HG03460 (cell line): ENCODE measurements at regions not wholly inside any gene's neighbourhood (a gene's known extent, or its start where the extent isn't known, plus 50 kb on each side); places are given as distances from the start of the nearest gene placed in this dataset.

Source experiments
- ATAC-seq: cut with Tn5 transposase; IDR thresholded peaks from one replicate; pipeline ENCODE4 v1.9.1; 2021; ENCODE audit not compliant: unreplicated experiment

GRCh38 chr4:135777361-135777760 lies 1575.8 kb upstream of the PABPC4L start:
- no peak for ATAC-seq

- ATAC-seq, result no peak
Measured at GRCh38 chr4:135775909-135776308, 1574.3 kb upstream of the PABPC4L start.

- no peak for ATAC-seq
Measured at GRCh38 chr4:135770505-135770904, 1568.9 kb upstream of the PABPC4L start.

- no peak for ATAC-seq
Measured at GRCh38 chr4:135744928-135745327, 1543.3 kb upstream of the PABPC4L start.

GRCh38 chr4:135741583-135741982 lies 1540.0 kb upstream of the PABPC4L start:
- no peak for ATAC-seq

- ATAC-seq, result no peak
Measured at GRCh38 chr4:135739354-135739753, 1537.8 kb upstream of the PABPC4L start.

- ATAC-seq, result no peak
Measured at GRCh38 chr4:135735512-135735911, 1533.9 kb upstream of the PABPC4L start.

GRCh38 chr4:135732448-135732847 lies 1530.9 kb upstream of the PABPC4L start:
- no peak for ATAC-seq

GRCh38 chr4:135731682-135732081 lies 1530.1 kb upstream of the PABPC4L start:
- ATAC-seq, result no peak

- no peak for ATAC-seq
Measured at GRCh38 chr4:135724421-135724820, 1522.8 kb upstream of the PABPC4L start.

- no peak for ATAC-seq
Measured at GRCh38 chr4:135718019-135718418, 1516.4 kb upstream of the PABPC4L start.

GRCh38 chr4:135705343-135705742 lies 1503.8 kb upstream of the PABPC4L start:
- no peak for ATAC-seq

GRCh38 chr4:135694066-135694465 lies 1492.5 kb upstream of the PABPC4L start:
- no peak for ATAC-seq

- ATAC-seq, result no peak
Measured at GRCh38 chr4:135684001-135684400, 1482.4 kb upstream of the PABPC4L start.

GRCh38 chr4:135672202-135672601 lies 1470.6 kb upstream of the PABPC4L start:
- ATAC-seq, result no peak

- no peak for ATAC-seq
Measured at GRCh38 chr4:135670548-135670947, 1469.0 kb upstream of the PABPC4L start.
